ENCODE measurements at regions not wholly inside any gene's neighbourhood (a gene's known extent, or its start where the extent isn't known, plus 50 kb on each side); places are given as distances from the start of the nearest gene placed in this dataset.

GRCh38 chr2:39546409-39546808 is 109.3 kb upstream of the MAP4K3 start:
- Histone ChIP-seq H3K9me3 (no peaks in the 10 kb centered on the region), H3K36me3 (no peaks in the 10 kb centered on the region), H3K4me3 (no peak overlapping the region), H3K27me3 (no peaks in the 10 kb centered on the region), H3K4me1 (no peaks in the 10 kb centered on the region), H3K27ac (no peak overlapping the region)
- WGBS, 2 donors = 79 to 83% methylated on average over 4 of the region's 4 CpGs
- DNase-seq = no peak
- no peak for TF ChIP-seq POLR2A (IDR thresholded peaks at IDR 0.05)
- no peak for TF ChIP-seq CTCF (IDR thresholded peaks at IDR 0.05)
- intact Hi-C loops (cut with DNase I) = no loop called here

GRCh38 chr2:39546937-39547336 is 109.9 kb upstream of the MAP4K3 start:
- DNase-seq = no peak
- no peak overlapping the region for H3K4me3 ChIP-seq
- H3K4me1 ChIP-seq = no peaks in the 10 kb centered on the region
- intact Hi-C loops (cut with DNase I) = no loop called here
- TF ChIP-seq CTCF (IDR thresholded peaks at IDR 0.05) (no peak), POLR2A (IDR thresholded peaks at IDR 0.05) (no peak)
- no peaks in the 10 kb centered on the region for H3K36me3 ChIP-seq
- no peaks in the 10 kb centered on the region for H3K27me3 ChIP-seq
- H3K9me3 ChIP-seq = no peaks in the 10 kb centered on the region
- 46 to 57% methylated on average over 1 of the region's 1 CpG for WGBS, 2 donors
- no peak overlapping the region for H3K27ac ChIP-seq

- 62 to 68% methylated on average over 9 of the region's 9 CpGs for WGBS, 2 donors
- intact Hi-C loops (cut with DNase I) = no loop called here
- no peak for TF ChIP-seq POLR2A (IDR thresholded peaks at IDR 0.05)
- TF ChIP-seq CTCF (IDR thresholded peaks at IDR 0.05) = no peak
- no peaks in the 10 kb centered on the region for H3K27me3 ChIP-seq
- H3K9me3 ChIP-seq = no peaks in the 10 kb centered on the region
- no peak overlapping the region for H3K27ac ChIP-seq
- H3K4me1 ChIP-seq = no peaks in the 10 kb centered on the region
- H3K36me3 ChIP-seq = no peaks in the 10 kb centered on the region
- no peak for DNase-seq
- no peak overlapping the region for H3K4me3 ChIP-seq
Measured at GRCh38 chr2:39547811-39548719, 111.0 kb upstream of the MAP4K3 start.

GRCh38 chr2:39549000-39549399 is 111.9 kb upstream of the MAP4K3 start:
- no peak overlapping the region for H3K4me3 ChIP-seq
- DNase-seq = no peak
- no peaks in the 10 kb centered on the region for H3K4me1 ChIP-seq
- H3K27me3 ChIP-seq = no peaks in the 10 kb centered on the region
- TF ChIP-seq CTCF (IDR thresholded peaks at IDR 0.05) = no peak
- no peak for TF ChIP-seq POLR2A (IDR thresholded peaks at IDR 0.05)
- intact Hi-C loops (cut with DNase I) = no loop called here
- H3K36me3 ChIP-seq = no peaks in the 10 kb centered on the region
- 85 to 87% methylated on average over 1 of the region's 1 CpG for WGBS, 2 donors
- H3K9me3 ChIP-seq = no peaks in the 10 kb centered on the region
- no peak overlapping the region for H3K27ac ChIP-seq

- no peaks in the 10 kb centered on the region for H3K36me3 ChIP-seq
- H3K4me1 ChIP-seq = no peaks in the 10 kb centered on the region
- no peak for TF ChIP-seq CTCF (IDR thresholded peaks at IDR 0.05)
- no peak for TF ChIP-seq POLR2A (IDR thresholded peaks at IDR 0.05)
- no peaks in the 10 kb centered on the region for H3K9me3 ChIP-seq
- H3K4me3 ChIP-seq = no peak overlapping the region
- WGBS, 2 donors = 70 to 80% methylated on average over 7 to 8 of the region's 9 CpGs
- H3K27me3 ChIP-seq = no peaks in the 10 kb centered on the region
- no peak overlapping the region for H3K27ac ChIP-seq
- no peak for DNase-seq
- intact Hi-C loops (cut with DNase I) = no loop called here
Measured at GRCh38 chr2:39549718-39550464, 112.8 kb upstream of the MAP4K3 start.
